Breast epithelium (tissue), 4 donors: ENCODE measurements at regions not wholly inside any gene's neighbourhood (a gene's known extent, or its start where the extent isn't known, plus 50 kb on each side); places are given as distances from the start of the nearest gene placed in this dataset.

Source experiments
- DNase-seq, 2 donors: peaks; one replicate each; pipeline ENCODE4 v3.0.0-alpha.2; 2019; ENCODE audit warnings: low spot score in 2 of 2
- H3K27ac ChIP-seq, 2 donors: fragments of 200-600 bp; sonication (generic) in 1 of 2; one replicate each; pipeline ENCODE4 v1.5.1; 2016 to 2019; ENCODE audit warnings: mild to moderate bottlenecking in 1 of 2
- H3K27me3 ChIP-seq, 2 donors: fragments of 200-600 bp; sonication (generic) in 1 of 2; one replicate each; pipeline versions ENCODE4 v1.5.1 to v1.6.0; 2017 to 2019; ENCODE audit warnings: control low read depth in 1 of 2, mild to moderate bottlenecking in 1 of 2
- H3K36me3 ChIP-seq: fragments of 200-600 bp; one replicate; pipeline ENCODE4 v1.5.1; 2019
- H3K4me1 ChIP-seq, 2 donors: fragments of 200-600 bp; sonication (generic); one replicate each; pipeline ENCODE4 v1.5.1; 2016 to 2019; ENCODE audit warnings: control low read depth in 1 of 2
- H3K4me3 ChIP-seq, 3 donors: fragments of 200-600 bp; sonication (generic); 1 replicate in 2 of 3; 2 replicates in 1 of 3; pipeline ENCODE4 v1.5.1; 2016 to 2019; ENCODE audit warnings: mild to moderate bottlenecking in 3 of 3, moderate library complexity in 2 of 3
- H3K9me3 ChIP-seq, 2 donors: fragments of 200-600 bp; sonication (generic) in 1 of 2; one replicate each; pipeline ENCODE4 v1.5.1; 2016 to 2019; ENCODE audit warnings: control low read depth in 1 of 2
- CTCF ChIP-seq, 3 donors: fragments of 450-650 bp; IDR thresholded peaks; one replicate each; pipeline ENCODE4 v1.5.1; 2016 to 2017; ENCODE audit warnings: antibody characterized with exemption in 3 of 3, mild to moderate bottlenecking in 3 of 3, moderate library complexity in 3 of 3
- POLR2A ChIP-seq: fragments of 450-650 bp; IDR thresholded peaks from one replicate; pipeline ENCODE4 v1.6.1; 2016; ENCODE audit warnings: antibody characterized with exemption, mild to moderate bottlenecking, moderate library complexity
- POLR2AphosphoS5 ChIP-seq, 3 donors: sonication (generic); formaldehyde crosslinking; IDR thresholded peaks; one replicate each; pipeline ENCODE4 v1.6.1; 2017; ENCODE audit warnings: antibody characterized with exemption in 3 of 3
- intact Hi-C: fragments of 100-400 bp; cut with DNase I; formaldehyde crosslinking; loops from one replicate; pipeline ENCODE4 v1.15.1; 2023; ENCODE audit warnings: low total_unique reads

GRCh38 chr2:65595630-65596029 is 163.2 kb upstream of the SPRED2 start:
- TF ChIP-seq POLR2AphosphoS5 (IDR thresholded peaks at IDR 0.05): no peak
- no peak for TF ChIP-seq POLR2A
- no peak for TF ChIP-seq CTCF (IDR thresholded peaks at IDR 0.05)
- no peak for DNase-seq
- H3K27ac ChIP-seq: no peak overlapping the region
- no peaks in the 10 kb centered on the region for H3K36me3 ChIP-seq
- H3K9me3 ChIP-seq: no peaks in the 10 kb centered on the region
- H3K4me3 ChIP-seq: no peak overlapping the region
- intact Hi-C loops: no loop called here
- no peaks in the 10 kb centered on the region for H3K27me3 ChIP-seq
- no peaks in the 10 kb centered on the region for H3K4me1 ChIP-seq

- Histone ChIP-seq H3K4me3 (no peak overlapping the region), H3K27me3 (no peaks in the 10 kb centered on the region), H3K27ac (no peak overlapping the region), H3K4me1 (no peaks in the 10 kb centered on the region), H3K9me3 (no peaks in the 10 kb centered on the region), H3K36me3 (no peaks in the 10 kb centered on the region)
- TF ChIP-seq CTCF (IDR thresholded peaks at IDR 0.05) (no peak), POLR2A (no peak)
- intact Hi-C loops: no loop called here
- no peak for DNase-seq
These were observed 161.8 kb upstream of the SPRED2 start for GRCh38 chr2:65594150-65594549.

- no peaks in the 10 kb centered on the region for H3K36me3 ChIP-seq
- no peak overlapping the region for H3K27ac ChIP-seq
- H3K9me3 ChIP-seq: no peaks in the 10 kb centered on the region
- H3K27me3 ChIP-seq: no peaks in the 10 kb centered on the region
- no peaks in the 10 kb centered on the region for H3K4me1 ChIP-seq
- DNase-seq: no peak
- intact Hi-C loops: no loop called here
- no peak overlapping the region for H3K4me3 ChIP-seq
- TF ChIP-seq POLR2A (no peak), CTCF (IDR thresholded peaks at IDR 0.05) (no peak), POLR2AphosphoS5 (IDR thresholded peaks at IDR 0.05) (no peak)
These were observed 157.3 kb upstream of the SPRED2 start for GRCh38 chr2:65589667-65590066.

DNA sequence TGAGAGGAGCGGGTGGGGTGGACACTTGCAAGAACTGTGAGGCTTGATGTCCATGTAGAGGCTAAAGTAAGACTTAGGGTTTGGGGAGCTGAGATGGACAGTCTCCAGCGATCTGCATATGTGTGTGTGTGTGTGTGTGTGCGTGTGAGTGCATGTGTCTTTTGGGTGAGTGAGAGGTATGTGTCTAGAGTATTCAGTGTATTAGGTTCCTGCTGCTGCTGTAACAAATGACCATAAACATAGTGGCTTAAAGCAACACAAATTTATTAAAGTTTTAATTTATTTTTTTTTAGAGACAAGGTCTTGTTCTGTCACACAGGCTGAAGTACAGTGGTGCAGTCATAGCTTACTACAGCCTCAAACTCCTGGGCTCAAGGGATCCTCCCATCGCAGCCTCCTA is 155.4 kb upstream of the SPRED2 start:
- no peak overlapping the region for H3K27ac ChIP-seq
- no peaks in the 10 kb centered on the region for H3K27me3 ChIP-seq
- H3K4me3 ChIP-seq: no peak overlapping the region
- H3K4me1 ChIP-seq: no peaks in the 10 kb centered on the region
- no peaks in the 10 kb centered on the region for H3K36me3 ChIP-seq
- TF ChIP-seq POLR2A: no peak
- TF ChIP-seq CTCF (IDR thresholded peaks at IDR 0.05): no peak
- no peak for TF ChIP-seq POLR2AphosphoS5 (IDR thresholded peaks at IDR 0.05)
- H3K9me3 ChIP-seq: no peaks in the 10 kb centered on the region
- intact Hi-C loops: no loop called here
- DNase-seq: no peak

DNA sequence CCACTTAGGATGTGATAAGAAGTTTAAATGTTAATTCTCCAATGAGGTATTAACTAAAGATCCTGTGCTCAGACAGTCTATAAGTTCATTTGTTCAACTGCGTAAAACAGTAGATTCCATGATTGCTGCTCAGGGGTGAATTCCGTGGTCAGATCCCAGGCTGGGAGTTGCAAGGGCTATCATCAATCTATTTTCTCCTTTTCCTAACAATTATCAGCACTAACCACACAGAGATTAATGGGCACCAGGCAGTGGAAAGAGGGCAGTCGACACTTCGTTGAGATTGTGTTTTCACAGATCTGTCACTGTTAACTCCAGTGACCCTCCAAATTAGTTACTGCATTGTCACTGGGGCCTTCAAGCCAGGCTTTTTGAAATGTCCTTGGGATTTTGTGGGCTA is 154.1 kb upstream of the SPRED2 start:
- no peaks in the 10 kb centered on the region for H3K36me3 ChIP-seq
- no peak for DNase-seq
- no peaks in the 10 kb centered on the region for H3K9me3 ChIP-seq
- no peaks in the 10 kb centered on the region for H3K4me1 ChIP-seq
- intact Hi-C loops: no loop called here
- TF ChIP-seq POLR2A: no peak
- no peak for TF ChIP-seq CTCF (IDR thresholded peaks at IDR 0.05)
- no peak for TF ChIP-seq POLR2AphosphoS5 (IDR thresholded peaks at IDR 0.05)
- no peaks in the 10 kb centered on the region for H3K27me3 ChIP-seq
- no peak overlapping the region for H3K4me3 ChIP-seq
- H3K27ac ChIP-seq: no peak overlapping the region
